Epithelial cell of proximal tubule (primary cell): ENCODE measurements at regions not wholly inside any gene's neighbourhood (a gene's known extent, or its start where the extent isn't known, plus 50 kb on each side); places are given as distances from the start of the nearest gene placed in this dataset.

Experiments
- DNase-seq: peaks from one replicate; pipeline ENCODE4 v3.0.0-alpha.2; 2011; ENCODE audit warnings: low read depth
- H3K4me3 ChIP-seq: 2 replicates; pipeline ENCODE4 v1.5.1; 2011; ENCODE audit warnings: low read depth, mild to moderate bottlenecking, low read length
- CTCF ChIP-seq: conservative IDR thresholded peaks from 2 replicates; pipeline ENCODE4 v1.5.1; 2012; ENCODE audit warnings: low read depth, mild to moderate bottlenecking, low read length

- no peak overlapping the region for H3K4me3 ChIP-seq
- no peak for DNase-seq
- no peak for TF ChIP-seq CTCF
These were observed 49.7 kb downstream of the KLF12 start for GRCh38 chr13:74084375-74084935.

- TF ChIP-seq CTCF, result no peak
- DNase-seq, result no peak
These were observed 51.5 kb downstream of the KLF12 start for GRCh38 chr13:74082741-74083160.

GRCh38 chr13:74080762-74081161 lies 53.4 kb downstream of the KLF12 start:
- DNase-seq, result no peak
- no peak for TF ChIP-seq CTCF

More at GRCh38 chr13:74082741-74083160, 51.5 kb downstream of the KLF12 start:
- no peak overlapping the region for H3K4me3 ChIP-seq

GRCh38 chr13:74077792-74078191 lies 56.4 kb downstream of the KLF12 start:
- DNase-seq, result no peak
- H3K4me3 ChIP-seq, result no peak overlapping the region
- no peak for TF ChIP-seq CTCF

More at GRCh38 chr13:74080762-74081161, 53.4 kb downstream of the KLF12 start:
- no peak overlapping the region for H3K4me3 ChIP-seq

GRCh38 chr13:74077375-74077774 lies 56.8 kb downstream of the KLF12 start:
- DNase-seq, result no peak
- H3K4me3 ChIP-seq, result no peak overlapping the region
- TF ChIP-seq CTCF, result no peak

GRCh38 chr13:74074723-74075122 lies 59.5 kb downstream of the KLF12 start:
- no peak for DNase-seq
- no peak overlapping the region for H3K4me3 ChIP-seq
- no peak for TF ChIP-seq CTCF

- H3K4me3 ChIP-seq, result no peak overlapping the region
- TF ChIP-seq CTCF, result no peak
- no peak for DNase-seq
These were observed 60.9 kb downstream of the KLF12 start for GRCh38 chr13:74073274-74073673.
